ACHN (cell line): ENCODE measurements at regions not wholly inside any gene's neighbourhood (a gene's known extent, or its start where the extent isn't known, plus 50 kb on each side); places are given as distances from the start of the nearest gene placed in this dataset.

ENCODE experiments used
- DNase-seq: peaks from one replicate; pipeline ENCODE4 v3.0.0-alpha.2; 2015
- in situ Hi-C: cut with HindIII; loops from 2 replicates; pipeline ENCODE4 v1.10.0; 2017; ENCODE audit warnings: low sequenced_read_pairs, low pct_ligation_motif_present, low pct_unique_long_range_greater_than_20kb

GRCh38 chr2:198448789-198449188 is 644.4 kb downstream of the PLCL1 start:
- in situ Hi-C loops, result no loop called here
- DNase-seq, result no peak

- in situ Hi-C loops, result no loop called here
- DNase-seq, result no peak
Measured at GRCh38 chr2:198444800-198445287, 640.5 kb downstream of the PLCL1 start.

- no peak for DNase-seq
- in situ Hi-C loops, result no loop called here
Measured at GRCh38 chr2:198441901-198442300, 637.5 kb downstream of the PLCL1 start.

- no peak for DNase-seq
- in situ Hi-C loops, result no loop called here
Measured at GRCh38 chr2:198441246-198441645, 636.9 kb downstream of the PLCL1 start.

- in situ Hi-C loops, result no loop called here
- DNase-seq, result no peak
Measured at GRCh38 chr2:198440833-198441232, 636.4 kb downstream of the PLCL1 start.

- in situ Hi-C loops, result no loop called here
- DNase-seq, result no peak
Measured at GRCh38 chr2:198438331-198438730, 633.9 kb downstream of the PLCL1 start.

GRCh38 chr2:198424112-198424511 is 619.7 kb downstream of the PLCL1 start:
- in situ Hi-C loops, result no loop called here
- DNase-seq, result no peak

GRCh38 chr2:198417836-198418235 is 613.4 kb downstream of the PLCL1 start:
- DNase-seq, result no peak
- in situ Hi-C loops, result no loop called here

GRCh38 chr2:198414976-198415375 is 610.6 kb downstream of the PLCL1 start:
- in situ Hi-C loops, result no loop called here
- DNase-seq, result no peak

- in situ Hi-C loops, result no loop called here
- no peak for DNase-seq
Measured at GRCh38 chr2:198411936-198412335, 607.5 kb downstream of the PLCL1 start.

- no peak for DNase-seq
- in situ Hi-C loops, result no loop called here
Measured at GRCh38 chr2:198408171-198408570, 603.8 kb downstream of the PLCL1 start.

- in situ Hi-C loops, result no loop called here
- DNase-seq, result no peak
Measured at GRCh38 chr2:198405311-198405710, 600.9 kb downstream of the PLCL1 start.

GRCh38 chr2:198401644-198402043 is 597.3 kb downstream of the PLCL1 start:
- no peak for DNase-seq
- in situ Hi-C loops, result no loop called here

GRCh38 chr2:198400999-198401398 is 596.6 kb downstream of the PLCL1 start:
- in situ Hi-C loops, result no loop called here
- no peak for DNase-seq

GRCh38 chr2:198394208-198394607 is 589.8 kb downstream of the PLCL1 start:
- DNase-seq, result no peak
- in situ Hi-C loops, result no loop called here

GRCh38 chr2:198390670-198391069 is 586.3 kb downstream of the PLCL1 start:
- in situ Hi-C loops, result no loop called here
- DNase-seq, result no peak

GRCh38 chr2:198387677-198388076 is 583.3 kb downstream of the PLCL1 start:
- in situ Hi-C loops, result no loop called here
- DNase-seq, result no peak

- in situ Hi-C loops, result no loop called here
- DNase-seq, result no peak
Measured at GRCh38 chr2:198385856-198386255, 581.5 kb downstream of the PLCL1 start.

- in situ Hi-C loops, result no loop called here
- DNase-seq, result no peak
Measured at GRCh38 chr2:198385326-198385725, 580.9 kb downstream of the PLCL1 start.

- in situ Hi-C loops, result no loop called here
- DNase-seq, result no peak
Measured at GRCh38 chr2:198383392-198383791, 579.0 kb downstream of the PLCL1 start.

- in situ Hi-C loops, result no loop called here
- DNase-seq, result no peak
Measured at GRCh38 chr2:198382811-198383210, 578.4 kb downstream of the PLCL1 start.
